Activated effector memory CD4-positive, alpha-beta T cell treated with anti-CD3 and anti-CD28 coated beads, Interleukin-2, amount 50 U/mL, for 16 hours (primary cell): ENCODE measurements at regions not wholly inside any gene's neighbourhood (a gene's known extent, or its start where the extent isn't known, plus 50 kb on each side); places are given as distances from the start of the nearest gene placed in this dataset.
"Not testable (repeated sequence)": the region's sequence is repeated elsewhere in the genome, so short reads cannot be mapped to it uniquely, and the experiment has no call there.

Experiments
- DNase-seq: peaks from one replicate; pipeline ENCODE4 v3.0.0-alpha.2; 2020

GRCh38 chr6:9361749-9362148 is 926.4 kb upstream of the SLC35B3 start:
- no peak for DNase-seq

DNA sequence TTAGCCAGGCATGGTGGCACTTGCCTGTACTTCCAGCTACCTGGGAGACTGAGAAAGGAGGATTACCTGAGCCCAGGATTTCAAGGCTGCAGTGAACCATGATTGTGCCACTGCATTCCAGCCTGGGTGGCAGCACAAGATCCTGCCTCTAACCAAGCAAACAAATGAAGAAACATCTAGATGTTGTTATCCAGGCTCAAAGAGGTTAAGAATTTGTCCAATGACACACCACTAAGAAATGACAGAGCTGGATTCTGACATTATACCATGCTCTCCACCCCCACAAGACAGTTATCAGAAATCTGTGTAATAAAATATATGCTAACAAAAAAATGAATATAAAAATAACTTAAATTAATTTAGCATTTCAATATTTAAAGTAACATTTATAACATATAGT is 925.5 kb upstream of the SLC35B3 start:
- DNase-seq, result no peak

DNA sequence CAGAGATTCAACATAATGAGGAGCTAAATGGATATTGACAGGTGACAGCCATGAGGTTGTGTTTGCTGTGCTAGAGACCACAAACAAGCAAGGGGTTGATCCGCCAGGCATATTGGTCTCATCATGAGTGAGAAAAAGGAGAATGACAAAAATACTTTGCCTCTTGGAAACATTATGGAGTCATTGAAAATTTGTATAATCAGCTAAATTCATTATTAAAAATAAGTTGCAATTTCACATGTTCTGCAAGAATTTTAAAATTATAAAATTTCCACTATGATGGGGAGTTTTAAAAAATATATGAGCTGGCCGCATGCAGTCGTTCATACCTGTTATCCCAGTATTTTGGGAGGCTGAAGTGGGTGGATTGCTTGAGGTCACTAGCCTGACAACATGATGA is 912.3 kb upstream of the SLC35B3 start:
- DNase-seq, result no peak

GRCh38 chr6:9346923-9347322 is 911.6 kb upstream of the SLC35B3 start:
- no peak for DNase-seq

DNA sequence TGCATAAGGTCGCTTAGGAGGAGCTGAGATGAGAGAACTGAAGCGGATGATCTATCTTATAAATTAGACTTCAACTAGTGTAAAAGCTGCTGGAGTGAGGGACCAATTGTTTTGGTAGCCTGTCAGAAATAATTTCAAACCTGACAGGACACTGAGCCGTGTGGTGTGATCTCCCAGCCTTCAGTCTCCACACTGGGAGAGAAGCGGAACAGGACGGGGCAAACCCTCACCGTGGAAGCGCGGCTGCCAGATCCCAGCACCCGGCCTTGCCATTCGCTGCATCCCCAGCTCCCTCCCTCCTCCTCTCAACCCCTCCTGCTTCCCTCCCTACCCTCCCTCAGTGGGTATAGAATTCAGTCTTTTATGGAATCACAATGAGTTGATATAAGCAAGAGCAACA is 900.1 kb upstream of the SLC35B3 start:
- DNase-seq, result no peak

GRCh38 chr6:9334979-9335378 is 899.6 kb upstream of the SLC35B3 start:
- no peak for DNase-seq

DNA sequence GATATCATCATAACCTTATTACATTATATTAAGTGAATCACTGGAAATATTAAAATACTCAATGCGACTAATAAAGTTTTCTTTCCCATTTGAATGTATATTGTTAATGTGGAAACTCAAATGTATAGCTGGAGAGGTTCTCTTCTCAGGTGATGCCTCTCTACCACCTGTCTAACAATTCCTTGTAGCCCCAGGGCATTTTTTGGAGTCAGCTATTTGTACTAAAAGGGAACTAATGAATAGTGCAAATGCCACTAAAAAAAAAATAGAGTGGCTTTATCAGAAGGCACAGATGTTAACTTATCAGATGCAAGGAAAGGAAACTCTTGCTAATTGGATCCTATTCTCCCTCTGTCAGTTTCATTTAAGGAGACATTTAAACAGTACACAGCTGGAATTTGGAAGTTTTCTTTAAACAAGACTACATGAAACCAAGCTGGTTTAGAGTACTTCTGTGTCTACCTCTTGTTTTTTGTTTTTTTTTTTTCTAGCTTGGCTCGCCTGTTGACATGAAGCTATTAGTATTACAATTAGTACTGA is 897.0 kb upstream of the SLC35B3 start:
- no peak for DNase-seq

DNA sequence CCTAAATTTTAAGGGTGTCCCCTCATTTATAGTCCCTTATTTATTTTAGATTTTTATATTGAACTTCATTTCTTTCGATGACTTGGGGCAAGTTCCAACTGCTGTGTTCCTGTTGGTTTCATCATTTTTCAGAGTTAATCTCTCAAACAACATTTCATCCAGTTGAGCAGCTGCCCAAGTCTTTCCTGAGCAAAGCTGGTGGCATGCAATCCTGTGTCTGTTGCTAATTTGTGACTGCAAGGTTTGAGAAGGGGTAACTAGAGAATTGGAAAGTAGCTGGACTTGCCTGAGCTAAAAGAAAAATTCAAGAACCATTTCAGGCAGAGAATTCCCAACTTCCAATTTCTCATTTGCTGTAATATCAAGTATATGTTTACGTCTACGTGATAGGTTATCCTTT is 881.5 kb upstream of the SLC35B3 start:
- DNase-seq, result no peak

GRCh38 chr6:9315966-9316650 is 880.8 kb upstream of the SLC35B3 start:
- DNase-seq, result no peak

DNA sequence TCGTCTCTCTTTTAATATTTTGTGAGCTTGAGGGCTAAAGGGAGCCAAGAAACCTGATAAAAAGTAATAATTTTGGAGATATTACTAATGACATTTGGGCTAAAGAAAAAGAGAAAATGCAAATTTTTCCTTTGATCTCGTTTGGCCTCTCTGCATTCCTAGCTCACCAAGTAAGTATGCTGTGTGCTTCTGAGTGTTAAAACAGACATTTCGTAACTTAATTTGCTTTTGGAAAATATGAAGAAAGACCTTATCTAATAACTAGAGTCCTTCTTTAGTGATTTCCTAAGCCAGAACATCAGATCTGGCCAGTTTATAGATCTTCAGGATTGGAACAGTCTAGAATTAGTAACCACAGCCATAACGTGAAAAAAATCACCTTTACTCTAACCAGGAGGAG is 872.9 kb upstream of the SLC35B3 start:
- DNase-seq, result no peak

DNA sequence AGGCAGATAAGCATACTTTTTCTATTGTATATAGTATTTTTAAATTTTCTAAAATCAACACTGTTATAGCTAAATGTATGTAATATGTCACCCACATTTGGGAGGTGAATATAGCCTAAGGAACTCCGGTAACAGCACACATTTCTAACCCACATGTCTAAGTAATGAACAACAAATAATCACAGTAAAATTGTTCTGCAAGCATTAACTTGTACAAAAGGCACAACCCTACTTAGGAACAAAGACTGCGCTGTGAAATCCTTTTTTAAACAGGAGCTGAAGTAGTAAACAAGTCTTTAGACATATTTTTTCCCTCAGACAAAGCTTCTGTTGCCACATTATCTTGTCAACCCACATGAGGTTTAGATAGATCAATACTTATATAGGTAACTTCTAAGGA is 872.4 kb upstream of the SLC35B3 start:
- no peak for DNase-seq

GRCh38 chr6:9307187-9307586 is 871.8 kb upstream of the SLC35B3 start:
- no peak for DNase-seq

GRCh38 chr6:9295644-9296043 is 860.3 kb upstream of the SLC35B3 start:
- DNase-seq, result no peak

DNA sequence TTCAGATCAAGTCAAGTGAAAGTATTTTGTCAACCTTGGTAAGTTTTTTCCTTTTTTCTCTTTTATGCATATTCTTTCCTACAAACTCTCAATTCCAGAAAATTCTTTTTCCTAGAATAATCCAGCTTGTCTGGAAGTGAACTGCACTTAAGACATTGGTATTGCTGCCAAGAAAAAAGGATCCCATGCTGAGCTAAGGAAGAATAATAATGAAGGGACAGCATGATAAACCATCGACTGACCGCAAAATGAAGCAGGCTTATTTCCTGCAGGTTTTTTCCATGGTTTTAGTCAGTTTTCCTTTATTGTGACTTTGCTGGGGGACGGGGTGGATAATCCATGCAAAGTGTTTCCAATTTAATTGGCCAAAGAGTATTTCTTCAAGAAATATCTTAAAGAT is 857.6 kb upstream of the SLC35B3 start:
- no peak for DNase-seq

- DNase-seq, result not testable (repeated sequence)
These were observed 855.0 kb upstream of the SLC35B3 start for GRCh38 chr6:9290342-9290741.

DNA sequence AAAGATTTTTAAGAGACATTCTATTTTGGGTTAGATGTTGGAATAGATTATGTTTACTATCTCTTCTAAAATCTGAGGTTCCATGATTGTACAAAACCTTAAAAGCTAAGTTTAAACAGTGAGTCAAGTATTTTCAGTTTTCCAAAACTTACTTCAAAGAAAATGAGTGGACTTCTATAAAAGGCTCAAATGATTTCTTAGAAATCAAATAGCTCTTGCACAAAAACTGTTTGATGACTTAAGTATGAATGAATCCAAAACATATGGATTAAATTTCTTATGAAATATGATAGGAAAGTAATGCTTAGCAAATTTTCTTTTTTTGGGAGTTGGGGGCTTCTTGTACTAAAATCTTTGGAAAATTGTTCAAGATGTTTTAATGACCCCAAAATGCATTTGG is 837.3 kb upstream of the SLC35B3 start:
- DNase-seq, result no peak

DNA sequence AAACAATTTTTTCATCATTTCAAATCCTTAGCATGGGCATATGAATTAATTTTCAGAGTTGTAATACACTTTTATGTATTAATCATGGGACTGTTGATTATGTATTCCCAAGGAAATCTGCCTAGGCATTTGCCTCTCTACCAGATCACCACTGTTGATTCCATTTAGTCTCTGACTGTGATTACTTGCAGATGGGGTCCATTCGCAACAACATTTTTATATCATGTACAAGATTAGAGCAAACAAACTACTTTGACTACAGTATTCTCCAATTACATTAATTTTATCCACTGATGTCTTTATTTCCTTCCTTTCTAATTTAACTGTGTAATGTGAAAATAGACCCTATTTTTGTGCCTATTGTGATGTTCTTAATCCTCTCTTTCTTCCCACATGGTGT is 831.4 kb upstream of the SLC35B3 start:
- no peak for DNase-seq

DNA sequence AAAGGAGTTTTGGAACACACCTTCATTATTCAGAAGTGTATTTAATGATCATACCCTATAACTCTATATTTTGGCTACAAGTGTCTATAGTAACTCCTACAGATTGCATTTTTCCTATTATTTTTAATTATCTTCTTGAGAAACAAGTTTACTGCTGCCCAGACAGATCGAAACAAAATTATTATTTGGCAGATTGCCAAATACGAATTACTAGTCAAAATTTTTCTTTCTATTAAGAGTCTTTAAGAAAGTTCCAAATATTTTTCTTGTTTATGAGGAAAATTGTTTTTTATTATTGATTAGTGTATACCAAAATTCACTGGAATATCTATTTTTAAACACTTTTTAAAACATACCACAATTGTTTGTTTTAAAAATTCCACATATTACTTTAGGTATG is 821.9 kb upstream of the SLC35B3 start:
- no peak for DNase-seq

- no peak for DNase-seq
These were observed 818.9 kb upstream of the SLC35B3 start for GRCh38 chr6:9254251-9254650.

GRCh38 chr6:9252799-9253198 is 817.5 kb upstream of the SLC35B3 start:
- DNase-seq, result no peak

DNA sequence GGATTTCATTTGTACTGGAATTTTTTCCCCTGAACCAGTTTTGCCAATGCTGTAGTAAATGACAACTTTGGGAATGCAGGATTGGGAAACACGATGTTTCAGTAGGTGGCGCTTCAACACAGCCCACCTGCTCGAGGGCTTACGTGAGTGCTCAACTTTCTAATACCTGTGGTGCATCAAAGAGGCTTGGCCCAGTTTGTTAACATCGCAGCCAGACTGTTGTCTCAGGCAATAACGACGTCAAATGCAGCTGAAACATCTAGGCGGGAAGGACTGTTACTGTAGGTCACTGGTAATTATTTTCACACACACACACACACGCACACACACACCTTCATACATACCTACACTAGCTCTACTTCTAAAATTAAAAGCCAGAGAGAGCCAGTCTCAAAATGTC is 815.5 kb upstream of the SLC35B3 start:
- DNase-seq, result no peak

DNA sequence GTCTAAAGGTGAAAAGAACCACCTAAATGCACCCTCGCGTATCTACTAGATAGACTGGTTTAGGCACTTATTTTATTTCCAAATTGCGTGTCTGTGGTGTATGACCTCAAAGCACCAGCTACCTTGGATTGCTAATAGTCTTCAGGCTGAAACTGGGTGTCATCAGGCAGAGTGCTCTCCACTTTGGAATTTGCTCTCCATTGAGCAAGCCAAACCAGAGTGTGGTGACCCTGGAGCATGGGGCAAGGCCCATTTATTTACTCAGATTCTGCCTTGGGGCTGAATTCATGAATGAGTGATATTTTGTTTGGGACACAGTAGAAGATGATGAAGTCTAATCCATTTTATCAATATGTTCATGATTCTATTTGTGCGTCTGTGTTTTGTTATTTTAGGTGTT is 812.8 kb upstream of the SLC35B3 start:
- no peak for DNase-seq

DNA sequence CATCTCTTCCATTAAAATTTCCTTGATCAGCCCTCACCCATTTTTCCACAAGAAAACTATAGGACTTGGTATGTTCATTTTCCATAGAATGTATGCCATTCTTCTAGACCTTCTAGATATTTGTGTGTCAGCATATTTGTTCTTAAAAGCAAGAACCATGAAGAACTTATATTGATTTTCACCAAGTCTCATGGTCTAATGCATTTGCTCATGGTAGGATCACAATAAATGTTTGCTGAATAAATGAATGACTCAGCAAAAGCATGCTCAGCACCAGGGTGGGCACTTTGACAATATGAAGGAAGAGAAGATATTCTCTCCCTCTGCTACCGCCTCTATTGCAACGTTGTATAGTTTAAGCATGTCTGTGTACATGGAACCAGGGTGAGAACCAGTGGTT is 805.5 kb upstream of the SLC35B3 start:
- no peak for DNase-seq

- DNase-seq, result no peak
These were observed 801.1 kb upstream of the SLC35B3 start for GRCh38 chr6:9236443-9236842.

DNA sequence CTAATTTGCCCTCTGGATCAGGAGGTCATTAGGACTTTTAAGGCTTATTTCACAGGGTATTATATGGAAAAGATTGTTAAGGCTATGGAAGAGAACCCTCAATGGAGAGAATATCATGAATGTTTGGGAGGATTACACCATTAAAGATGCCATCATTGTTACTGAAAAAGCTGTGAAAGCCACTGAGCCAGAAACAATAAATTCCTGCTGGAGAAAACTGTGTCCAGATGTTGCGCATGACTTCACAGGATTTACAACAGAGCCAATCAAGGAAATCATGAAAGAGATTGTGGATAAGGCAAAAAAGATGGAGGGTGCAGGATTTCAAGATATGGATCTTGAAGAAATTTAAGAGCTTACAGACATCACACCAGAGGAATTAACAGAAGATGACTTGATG is 798.3 kb upstream of the SLC35B3 start:
- no peak for DNase-seq
